ENCODE measurements at regions not wholly inside any gene's neighbourhood (a gene's known extent, or its start where the extent isn't known, plus 50 kb on each side); places are given as distances from the start of the nearest gene placed in this dataset.

- no peak overlapping the region for H3K4ac ChIP-seq (ENCODE audit: low read depth, low read length)
- H3K4me1 ChIP-seq (ENCODE audit: control insufficient read depth, insufficient read depth, low read length): no peaks in the 10 kb centered on the region
- no peak overlapping the region for H4K8ac ChIP-seq (ENCODE audit: low read depth in 2 of 2, low read length in 2 of 2)
- H2BK5ac ChIP-seq (ENCODE audit: low read depth, low read length, poor library complexity, severe bottlenecking): no peak overlapping the region
- CTCF ChIA-PET: no interaction called here
- no peak for ATAC-seq (ENCODE audit: low read depth)
- H4K91ac ChIP-seq (ENCODE audit: insufficient read depth, low read depth, low read length): no peak overlapping the region
- peaks cover 2% of the 10 kb centered on the region; the same call in 1 of the 2 replicates for H3K9me3 ChIP-seq (ENCODE audit: control insufficient read depth, insufficient read depth, low read length)
- H4K20me1 ChIP-seq (ENCODE audit: insufficient read depth, low read length): no peaks in the 10 kb centered on the region
- no peak overlapping the region for H2BK120ac ChIP-seq (ENCODE audit: low read depth, low read length)
- no peak overlapping the region for H2BK15ac ChIP-seq (ENCODE audit: low read depth, low read length)
- H3K79me1 ChIP-seq (ENCODE audit: low read depth in 1 of 2, low read length in 2 of 2): no peaks in the 10 kb centered on the region
- TF ChIP-seq CEBPB (IDR thresholded peaks at IDR 0.05; ENCODE audit: low read depth, low read length) (peak; percentile 93), RCOR1 (IDR thresholded peaks at IDR 0.05; ENCODE audit: insufficient replicate concordance, low read length) (no peak)
- no peak overlapping the region for H2AK9ac ChIP-seq (replicated peaks; ENCODE audit: low read depth, low read length, poor library complexity)
- no peak overlapping the region for H3K23ac ChIP-seq (ENCODE audit: low read depth, low read length)
- H3K18ac ChIP-seq (ENCODE audit: low read depth, low read length): no peak overlapping the region
- in situ Hi-C loops (cut with MboI; ENCODE audit: low sequenced_read_pairs): no loop called here
- no peak overlapping the region for H4K5ac ChIP-seq (ENCODE audit: low read depth, low read length)
- H3K27ac ChIP-seq (ENCODE audit: insufficient read depth, low read length): no peak overlapping the region
- dilution Hi-C loops (cut with HindIII; ENCODE audit: low sequenced_read_pairs, unreplicated experiment): no loop called here
- intact Hi-C loops (cut with micrococcal nuclease): no loop called here
- no peaks in the 10 kb centered on the region for H3K9me1 ChIP-seq (ENCODE audit: insufficient read depth, low read length)
- POLR2A ChIA-PET (ENCODE audit: unreplicated experiment): no interaction called here
- BruUV-seq (replicated peaks): no TSS peak
- no peak overlapping the region for H2AK5ac ChIP-seq (ENCODE audit: low read depth, low read length)
- H3K4me3 ChIP-seq (ENCODE audit: insufficient read depth, low read depth, low read length): no peak overlapping the region
- no peak overlapping the region for H3K4me2 ChIP-seq (ENCODE audit: low read depth, low read length)
- no peaks in the 10 kb centered on the region for H3K36me3 ChIP-seq (ENCODE audit: control insufficient read depth, insufficient read depth, low read length)
- H3K27me3 ChIP-seq (ENCODE audit: control insufficient read depth, insufficient read depth, low read length): no peaks in the 10 kb centered on the region
- no peak overlapping the region for H3K9ac ChIP-seq (ENCODE audit: low read depth, low read length)
- no peak overlapping the region for H3K56ac ChIP-seq (ENCODE audit: extremely low read depth, insufficient read depth, low read length)
- H2AFZ ChIP-seq (replicated peaks; ENCODE audit: low read length, poor library complexity): no peak overlapping the region
- no peak overlapping the region for H3K14ac ChIP-seq (replicated peaks; ENCODE audit: low read depth, low read length)
- DNase-seq: peak; percentile 28
- no peak overlapping the region for H2BK20ac ChIP-seq (ENCODE audit: low read depth, low read length)
- WGBS, 2 experiments (ENCODE audit: extremely low coverage in 2 of 2, insufficient read length in 1 of 2): no CpG with 5 or more reads among the region's 1 CpG
These were observed 174.4 kb upstream of the RGMB start for GRCh38 chr5:98599016-98599415.
